Endothelial cell of umbilical vein (primary cell): ENCODE measurements at regions not wholly inside any gene's neighbourhood (a gene's known extent, or its start where the extent isn't known, plus 50 kb on each side); places are given as distances from the start of the nearest gene placed in this dataset.

Experiments used
- BruUV-seq: library from RNA; stranded (reverse); fragments of 400-500 nt; replicated peaks from 2 replicates; lab custom pipeline; 2021; lab: Mats Ljungman, UMichigan
- CTCF ChIA-PET: fragments of 300-600, 350-600 bp; sonication (Branson Sonifier 250); formaldehyde crosslinking; loops from one replicate; lab custom pipeline; 2021; ENCODE audit warnings: antibody characterized with exemption, inconsistent platforms; lab: Charles Lee
- POLR2A ChIA-PET: fragments of 300-600, 350-600 bp; sonication (Branson Sonifier 250); formaldehyde crosslinking; loops from one replicate; lab custom pipeline; 2021; ENCODE audit warnings: antibody characterized with exemption, inconsistent platforms; lab: Charles Lee
- DNase-seq: peaks from one replicate; pipeline ENCODE4 v3.0.0-alpha.2; 2011; ENCODE audit warnings: low read depth, low spot score
- FAIRE-seq: peaks from 2 replicates; lab custom pipeline; 2011; peaks lifted over from hg19 to GRCh38; lab: Jason Lieb, UNC
- H2AFZ ChIP-seq: 2 replicates; pipeline ENCODE4 v1.6.0; 2012; ENCODE audit warnings: low read depth, low read length, control low read depth, inconsistent platforms
- H3K27ac ChIP-seq: 2 replicates; pipeline ENCODE4 v1.5.1; 2011; ENCODE audit warnings: low read depth, mild to moderate bottlenecking, control low read depth, low read length, moderate library complexity; ENCODE audit not compliant: insufficient read depth
- H3K27me3 ChIP-seq, 2 experiments: 2 replicates each; pipeline versions ENCODE4 v1.6.0 to v1.6.1; 2011; ENCODE audit warnings: low read length in 2 of 2, mixed read lengths in 1 of 2; ENCODE audit not compliant: control insufficient read depth in 2 of 2, insufficient read depth in 2 of 2
- H3K36me3 ChIP-seq, 2 experiments: 2 replicates in 1 of 2; 3 replicates in 1 of 2; pipeline ENCODE4 v1.5.1; 2011; ENCODE audit warnings: low read length in 2 of 2, mild to moderate bottlenecking in 1 of 2, moderate library complexity in 1 of 2; ENCODE audit not compliant: control insufficient read depth in 2 of 2, insufficient read depth in 2 of 2; ENCODE audit errors: extremely low read depth in 1 of 2
- H3K4me1 ChIP-seq: 3 replicates; pipeline ENCODE4 v1.5.1; 2011; ENCODE audit warnings: mild to moderate bottlenecking, low read length; ENCODE audit not compliant: control insufficient read depth, insufficient read depth; ENCODE audit errors: extremely low read depth
- H3K4me2 ChIP-seq: 2 replicates; pipeline ENCODE4 v1.6.1; 2011; ENCODE audit warnings: low read length, control low read depth, mixed read lengths; ENCODE audit not compliant: insufficient read depth
- H3K4me3 ChIP-seq, 3 experiments: fragments of 200-600 bp in 1 of 3; sonication (generic), shearing (Covaris generic) in 1 of 3; replicated peaks in 1 of 3; 2 replicates each; pipeline ENCODE4 v1.5.1; 2011 to 2016; ENCODE audit warnings: control low read depth in 3 of 3, low read length in 3 of 3, mild to moderate bottlenecking in 2 of 3, inconsistent platforms in 1 of 3, low read depth in 1 of 3, moderate library complexity in 1 of 3; ENCODE audit not compliant: insufficient read depth in 1 of 3
- H3K79me2 ChIP-seq: 2 replicates; pipeline ENCODE4 v1.6.0; 2012; ENCODE audit warnings: low read length, inconsistent platforms; ENCODE audit not compliant: control insufficient read depth, insufficient read depth
- H3K9ac ChIP-seq: replicated peaks from 2 replicates; pipeline ENCODE3; 2011; ENCODE audit warnings: low read length, control low read depth; ENCODE audit not compliant: insufficient read depth; ENCODE audit errors: extremely low read depth
- H3K9me1 ChIP-seq: replicated peaks from 3 replicates; pipeline ENCODE4 v1.6.0; 2011; ENCODE audit warnings: mild to moderate bottlenecking, low read length; ENCODE audit not compliant: control insufficient read depth, insufficient read depth; ENCODE audit errors: extremely low read depth
- H3K9me3 ChIP-seq: replicated peaks from 2 replicates; pipeline ENCODE4 v1.5.1; 2012; ENCODE audit warnings: low read length, inconsistent platforms; ENCODE audit not compliant: control insufficient read depth, insufficient read depth
- H4K20me1 ChIP-seq: replicated peaks from 2 replicates; pipeline ENCODE3; 2011; ENCODE audit warnings: mild to moderate bottlenecking, low read length; ENCODE audit not compliant: control insufficient read depth, insufficient read depth; ENCODE audit errors: extremely low read depth
- CTCF ChIP-seq, 2 donors: IDR thresholded peaks; 1 replicate in 1 of 2; 2 replicates in 1 of 2; pipeline ENCODE4 v1.5.1; 2011; ENCODE audit warnings: low read length in 2 of 2, mild to moderate bottlenecking in 2 of 2, moderate library complexity in 2 of 2, control low read depth in 1 of 2, inconsistent platforms in 1 of 2, low read depth in 1 of 2; ENCODE audit not compliant: insufficient read depth in 1 of 2; ENCODE audit errors: extremely low read depth in 1 of 2
- EZH2 ChIP-seq: IDR thresholded peaks from 2 replicates; pipeline ENCODE4 v1.6.1; 2012; ENCODE audit warnings: borderline replicate concordance, low read depth, mild to moderate bottlenecking, moderate library complexity, low read length, inconsistent platforms; ENCODE audit not compliant: severe bottlenecking
- FOS ChIP-seq: IDR thresholded peaks from 2 replicates; pipeline ENCODE4 v1.6.1; 2011; ENCODE audit warnings: mild to moderate bottlenecking, low read length, moderate library complexity, borderline replicate concordance; ENCODE audit not compliant: insufficient read depth
- GATA2 ChIP-seq: IDR thresholded peaks from 2 replicates; pipeline ENCODE4 v1.7.0; 2011; ENCODE audit warnings: low read depth, mild to moderate bottlenecking, moderate library complexity, mixed read lengths, low read length; ENCODE audit not compliant: insufficient read length, insufficient read depth
- JUN ChIP-seq: IDR thresholded peaks from 2 replicates; pipeline ENCODE4 v1.6.1; 2011; ENCODE audit warnings: borderline replicate concordance, low read depth; ENCODE audit not compliant: insufficient read length, insufficient read depth
- MAX ChIP-seq: IDR thresholded peaks from 2 replicates; pipeline ENCODE4 v1.6.1; 2011; ENCODE audit not compliant: insufficient read depth, insufficient read length
- MYC ChIP-seq: IDR thresholded peaks from one replicate; pipeline ENCODE4 v1.6.1; 2011; ENCODE audit warnings: mild to moderate bottlenecking, low read depth, low read length
- POLR2A ChIP-seq: IDR thresholded peaks from 2 replicates; pipeline ENCODE4 v1.6.1; 2012; ENCODE audit warnings: low read depth, mild to moderate bottlenecking, control low read depth, low read length
- POLR2AphosphoS5 ChIP-seq: IDR thresholded peaks from 2 replicates; pipeline ENCODE4 v1.6.1; 2012; ENCODE audit warnings: low read depth, mild to moderate bottlenecking, control low read depth, low read length, moderate library complexity; ENCODE audit not compliant: insufficient read depth
- dilution Hi-C: fragments of 300-500 bp; cut with MboI; formaldehyde crosslinking; loops from one replicate; pipeline ENCODE4 v1.15.0; 2019; ENCODE audit warnings: low sequenced_read_pairs; ENCODE audit not compliant: extremely low pct_ligation_motif_present
- intact Hi-C: fragments of 100-400 bp; cut with micrococcal nuclease; formaldehyde crosslinking; loops from one replicate; pipeline ENCODE4 v1.10.0; 2022

GRCh38 chr7:17236603-17237002 lies 61.8 kb upstream of the AHR start:
- no peak overlapping the region for H3K27ac ChIP-seq
- H3K79me2 ChIP-seq: no peaks in the 10 kb centered on the region

DNA sequence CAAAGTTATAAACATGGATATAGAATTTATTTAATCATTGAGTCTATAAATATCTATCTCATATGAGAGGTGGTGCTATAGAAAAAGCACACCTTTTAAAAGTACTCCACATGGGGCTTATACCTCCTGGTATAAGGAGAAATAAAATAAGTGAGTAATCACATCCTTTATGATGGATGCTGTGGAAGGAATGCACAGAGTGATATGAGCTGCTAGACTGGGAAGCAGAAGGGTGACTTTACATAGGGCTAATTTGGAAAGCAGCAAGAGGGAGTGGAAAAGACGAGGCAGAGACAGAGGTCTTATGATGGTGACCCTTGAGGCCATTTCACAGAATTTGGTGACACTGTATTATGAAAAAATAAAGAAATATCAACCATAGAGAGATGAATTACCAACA lies 59.4 kb upstream of the AHR start:
- H3K27ac ChIP-seq: no peak overlapping the region
- no peaks in the 10 kb centered on the region for H3K36me3 ChIP-seq
- no peaks in the 10 kb centered on the region for H3K27me3 ChIP-seq
- TF ChIP-seq CTCF (IDR thresholded peaks at IDR 0.05; ENCODE audit: extremely low read depth in 1 of 2, insufficient read depth in 1 of 2, low read depth in 1 of 2, low read length in 2 of 2) (no peak), GATA2 (no peak), POLR2AphosphoS5 (no peak), JUN (no peak), POLR2A (no peak), MAX (no peak), FOS (no peak), EZH2 (no peak), MYC (no peak)
- ChIA-PET POLR2A (no interaction called here), CTCF (interaction anchor here (1.6 to 3.0 kb wide), 3 partner anchors 11 to 176 kb away, joined by 4 to 10 read pairs (median 5); no protein-coding TSS in a partner anchor)
- no peaks in the 10 kb centered on the region for H4K20me1 ChIP-seq
- H3K9me1 ChIP-seq: no peaks in the 10 kb centered on the region
- FAIRE-seq (no peak), DNase-seq (peak; percentile 27)
- intact Hi-C loops (loop anchor here (10.0 kb wide), 1 partner anchor 254 kb away; no protein-coding TSS in a partner anchor), dilution Hi-C loops (no loop called here)
- H3K4me2 ChIP-seq: no peak overlapping the region
- H3K79me2 ChIP-seq: no peaks in the 10 kb centered on the region
- H3K4me1 ChIP-seq: peaks cover 33% of the 10 kb centered on the region
- no peak overlapping the region for H3K9ac ChIP-seq
- no peaks in the 10 kb centered on the region for H3K9me3 ChIP-seq
- H3K4me3 ChIP-seq: no peak overlapping the region
- H2AFZ ChIP-seq: no peak overlapping the region
- BruUV-seq: no TSS peak

More at GRCh38 chr7:17236603-17237002, 61.8 kb upstream of the AHR start:
- ChIA-PET POLR2A (no interaction called here), CTCF (interaction anchor here (0.9 to 3.0 kb wide), 2 partner anchors 64 to 66 kb away, joined by 3 to 10 read pairs; no protein-coding TSS in a partner anchor)
- dilution Hi-C loops (no loop called here), intact Hi-C loops (loop anchor here (10.0 kb wide), 1 partner anchor 252 kb away; no protein-coding TSS in a partner anchor)
- no peak overlapping the region for H3K4me3 ChIP-seq
- H3K9ac ChIP-seq: no peak overlapping the region
- H2AFZ ChIP-seq: no peak overlapping the region
- no peak overlapping the region for H3K4me2 ChIP-seq
- peaks cover 35% of the 10 kb centered on the region for H3K4me1 ChIP-seq
- TF ChIP-seq GATA2 (no peak), FOS (peak; percentile 37)
- no peaks in the 10 kb centered on the region for H4K20me1 ChIP-seq
- peak; percentile 39 for DNase-seq
- no peak for FAIRE-seq
- no peaks in the 10 kb centered on the region for H3K9me1 ChIP-seq
- H3K36me3 ChIP-seq: no peaks in the 10 kb centered on the region
- no TSS peak for BruUV-seq
- H3K9me3 ChIP-seq: no peaks in the 10 kb centered on the region
- H3K27me3 ChIP-seq: no peaks in the 10 kb centered on the region
